ENCODE measurements at regions not wholly inside any gene's neighbourhood (a gene's known extent, or its start where the extent isn't known, plus 50 kb on each side); places are given as distances from the start of the nearest gene placed in this dataset.

- Histone ChIP-seq H3K4me3 (no peak overlapping the region), H3K27ac (no peak overlapping the region), H3K27me3 (no peaks in the 10 kb centered on the region), H3K4me1 (no peaks in the 10 kb centered on the region), H3K9me3 (no peaks in the 10 kb centered on the region), H3K36me3 (no peaks in the 10 kb centered on the region)
- intact Hi-C loops (cut with DNase I; ENCODE audit: low total_unique reads) (no loop called here), in situ Hi-C loops (cut with MboI; ENCODE audit: low pct_ligation_motif_present in 1 of 4, low pct_unique_long_range_greater_than_20kb in 1 of 4, low sequenced_read_pairs in 3 of 4) (no loop called here)
- TF ChIP-seq POLR2A (IDR thresholded peaks at IDR 0.05) (no peak), CTCF (IDR thresholded peaks at IDR 0.05) (no peak), POLR2AphosphoS5 (IDR thresholded peaks at IDR 0.05) (peak in 2 of 3 donors; percentile 37 to 38), EP300 (IDR thresholded peaks at IDR 0.05; ENCODE audit: low read depth) (no peak)
- WGBS, 2 donors (ENCODE audit: low coverage in 1 of 2) = 92 to 96% methylated on average over 15 of the region's 15 CpGs
- DNase-seq = no peak
These were observed 2154.0 kb upstream of the PIK3C3 start for GRCh38 chr18:39801010-39801409.

GRCh38 chr18:39799006-39799405, 2156.0 kb upstream of the PIK3C3 start:
- Histone ChIP-seq H3K4me3 (peak overlapping the region in 3 of 4 donors; percentile 34 to 49 (median 37)), H3K4me1 (no peaks in the 10 kb centered on the region), H3K36me3 (no peaks in the 10 kb centered on the region), H3K27me3 (no peaks in the 10 kb centered on the region), H3K27ac (peak overlapping the region in 2 of 4 donors; percentile 28 to 34), H3K9me3 (no peaks in the 10 kb centered on the region)
- TF ChIP-seq POLR2A (IDR thresholded peaks at IDR 0.05) (no peak), POLR2AphosphoS5 (IDR thresholded peaks at IDR 0.05) (no peak), CTCF (IDR thresholded peaks at IDR 0.05) (no peak), EP300 (IDR thresholded peaks at IDR 0.05; ENCODE audit: low read depth) (no peak)
- intact Hi-C loops (cut with DNase I; ENCODE audit: low total_unique reads) = no loop called here
- peak; percentile 13 for DNase-seq
- 17 to 31% methylated on average over 1 to 9 of the region's 9 CpGs for whole genome bisulfite sequencing, 2 donors (ENCODE audit: low coverage in 1 of 2)
- in situ Hi-C loops (cut with MboI; ENCODE audit: low pct_ligation_motif_present in 1 of 4, low pct_unique_long_range_greater_than_20kb in 1 of 4, low sequenced_read_pairs in 3 of 4) = no loop called here

- Histone ChIP-seq H3K4me1 (no peaks in the 10 kb centered on the region), H3K9me3 (no peaks in the 10 kb centered on the region), H3K4me3 (no peak overlapping the region), H3K36me3 (no peaks in the 10 kb centered on the region), H3K27ac (no peak overlapping the region), H3K27me3 (no peaks in the 10 kb centered on the region)
- DNase-seq = no peak
- 47 to 60% methylated on average over 3 of the region's 3 CpGs for WGBS, 2 donors (ENCODE audit: low coverage in 1 of 2)
- intact Hi-C loops (cut with DNase I; ENCODE audit: low total_unique reads) (no loop called here), in situ Hi-C loops (cut with MboI; ENCODE audit: low pct_ligation_motif_present in 1 of 4, low pct_unique_long_range_greater_than_20kb in 1 of 4, low sequenced_read_pairs in 3 of 4) (no loop called here)
- TF ChIP-seq CTCF (IDR thresholded peaks at IDR 0.05) (no peak), EP300 (IDR thresholded peaks at IDR 0.05; ENCODE audit: low read depth) (no peak)
These were observed 2158.6 kb upstream of the PIK3C3 start for GRCh38 chr18:39796393-39796792.

- TF ChIP-seq POLR2AphosphoS5 (IDR thresholded peaks at IDR 0.05) (no peak), EP300 (IDR thresholded peaks at IDR 0.05; ENCODE audit: low read depth) (no peak), CTCF (IDR thresholded peaks at IDR 0.05) (no peak), POLR2A (IDR thresholded peaks at IDR 0.05) (no peak)
- no peak overlapping the region for H3K27ac ChIP-seq
- no peak for DNase-seq
- in situ Hi-C loops (cut with MboI; ENCODE audit: low pct_ligation_motif_present in 1 of 4, low pct_unique_long_range_greater_than_20kb in 1 of 4, low sequenced_read_pairs in 3 of 4) = no loop called here
- intact Hi-C loops (cut with DNase I; ENCODE audit: low total_unique reads) = no loop called here
- 56 to 80% methylated on average over 1 of the region's 1 CpG for WGBS, 2 donors (ENCODE audit: low coverage in 1 of 2)
- H3K9me3 ChIP-seq = no peaks in the 10 kb centered on the region
- no peaks in the 10 kb centered on the region for H3K27me3 ChIP-seq
- H3K36me3 ChIP-seq = no peaks in the 10 kb centered on the region
- H3K4me3 ChIP-seq = no peak overlapping the region
- H3K4me1 ChIP-seq = no peaks in the 10 kb centered on the region
These were observed 2159.7 kb upstream of the PIK3C3 start for GRCh38 chr18:39795350-39795749.
